PFSK-1 (cell line): ENCODE measurements at regions not wholly inside any gene's neighbourhood (a gene's known extent, or its start where the extent isn't known, plus 50 kb on each side); places are given as distances from the start of the nearest gene placed in this dataset.

ENCODE experiments used
- FOXP2 ChIP-seq: optimal IDR thresholded peaks from 2 replicates; pipeline ENCODE3; 2011; ENCODE audit warnings: borderline replicate concordance, control low read depth, inconsistent platforms; ENCODE audit not compliant: insufficient read depth; ENCODE audit errors: extremely low read length, extremely low read depth
- POLR2AphosphoS5 ChIP-seq: IDR thresholded peaks from 2 replicates; pipeline ENCODE4 v1.6.1; 2012; ENCODE audit warnings: low read depth, mild to moderate bottlenecking, control low read depth, low read length, moderate library complexity
- REST ChIP-seq, 2 experiments: IDR thresholded peaks; 2 replicates each; pipeline versions ENCODE4 v1.6.1 to v1.8.0; 2011 to 2012; ENCODE audit warnings: low read depth in 2 of 2, low read length in 2 of 2, control low read depth in 1 of 2, inconsistent platforms in 1 of 2, mild to moderate bottlenecking in 1 of 2, moderate library complexity in 1 of 2; ENCODE audit not compliant: insufficient read depth in 1 of 2
- SIN3A ChIP-seq: IDR thresholded peaks from 2 replicates; pipeline ENCODE4 v1.6.1; 2012; ENCODE audit warnings: mild to moderate bottlenecking, low read length, moderate library complexity, borderline replicate concordance; ENCODE audit not compliant: insufficient read depth
- TAF1 ChIP-seq: IDR thresholded peaks from 2 replicates; pipeline ENCODE4 v1.6.1; 2012; ENCODE audit warnings: low read length, control low read depth, borderline replicate concordance; ENCODE audit not compliant: insufficient read depth

- TF ChIP-seq REST (IDR thresholded peaks at IDR 0.05; ENCODE audit: insufficient read depth in 1 of 2, low read depth in 2 of 2, low read length in 2 of 2) (no peak), POLR2AphosphoS5 (no peak), TAF1 (no peak), FOXP2 (no peak), SIN3A (no peak)
These were observed 100.0 kb upstream of the NREP start for GRCh38 chr5:111856876-111857466.

- no peak for TF ChIP-seq TAF1
- TF ChIP-seq REST (IDR thresholded peaks at IDR 0.05; ENCODE audit: insufficient read depth in 1 of 2, low read depth in 2 of 2, low read length in 2 of 2), result no peak
- no peak for TF ChIP-seq POLR2AphosphoS5
- no peak for TF ChIP-seq SIN3A
- TF ChIP-seq FOXP2, result no peak
These were observed 98.4 kb upstream of the NREP start for GRCh38 chr5:111855356-111855755.

- TF ChIP-seq REST (IDR thresholded peaks at IDR 0.05; ENCODE audit: insufficient read depth in 1 of 2, low read depth in 2 of 2, low read length in 2 of 2) (no peak), POLR2AphosphoS5 (no peak), SIN3A (no peak), FOXP2 (no peak), TAF1 (no peak)
These were observed 97.2 kb upstream of the NREP start for GRCh38 chr5:111854186-111854585.

- TF ChIP-seq REST (IDR thresholded peaks at IDR 0.05; ENCODE audit: insufficient read depth in 1 of 2, low read depth in 2 of 2, low read length in 2 of 2) (no peak), TAF1 (no peak), SIN3A (no peak)
These were observed 96.8 kb upstream of the NREP start for GRCh38 chr5:111853748-111854147.
